Thoracic aorta (tissue), 2 donors: ENCODE measurements at regions not wholly inside any gene's neighbourhood (a gene's known extent, or its start where the extent isn't known, plus 50 kb on each side); places are given as distances from the start of the nearest gene placed in this dataset.

Experiments used
- ATAC-seq: fragments of 150-250 bp; one replicate; pipeline ENCODE4 v1.8.0; 2017; ENCODE audit warnings: low read depth; ENCODE audit not compliant: insufficient number of reproducible peaks, low FRiP score
- DNase-seq: peaks from one replicate; pipeline ENCODE4 v3.0.0-alpha.2; 2020; ENCODE audit warnings: low spot score
- H3K27ac ChIP-seq, 2 donors: fragments of 200-600 bp; sonication (generic); 1 replicate in 1 of 2; 2 replicates in 1 of 2; pipeline ENCODE4 v1.5.1; 2016; ENCODE audit warnings: mild to moderate bottlenecking in 2 of 2, moderate library complexity in 2 of 2
- H3K27me3 ChIP-seq: fragments of 200-600 bp; sonication (generic); replicated peaks from 2 replicates; pipeline ENCODE4 v1.6.0; 2016; ENCODE audit warnings: mild to moderate bottlenecking; ENCODE audit not compliant: insufficient read depth
- H3K36me3 ChIP-seq: fragments of 200-600 bp; sonication (generic); one replicate; pipeline ENCODE4 v1.5.1; 2016
- H3K4me1 ChIP-seq, 2 donors: fragments of 200-600 bp; sonication (generic); 1 replicate in 1 of 2; 2 replicates in 1 of 2; pipeline versions ENCODE4 v1.5.1 to v1.6.0; 2016; ENCODE audit warnings: low read depth in 2 of 2, mild to moderate bottlenecking in 1 of 2; ENCODE audit not compliant: control insufficient read depth in 1 of 2
- H3K4me3 ChIP-seq: fragments of 200-600 bp; sonication (generic); 2 replicates; pipeline ENCODE4 v1.5.1; 2016; ENCODE audit warnings: mild to moderate bottlenecking
- H3K9me3 ChIP-seq: fragments of 200-600 bp; sonication (generic); 2 replicates; pipeline ENCODE4 v1.5.1; 2016
- TF ChIP-seq, protein P1 (sequence below): fragments of 200-600 bp; sonication (generic); IDR thresholded peaks from one replicate; pipeline ENCODE4 v1.5.1; 2019; ENCODE audit warnings: antibody characterized with exemption

DNA sequence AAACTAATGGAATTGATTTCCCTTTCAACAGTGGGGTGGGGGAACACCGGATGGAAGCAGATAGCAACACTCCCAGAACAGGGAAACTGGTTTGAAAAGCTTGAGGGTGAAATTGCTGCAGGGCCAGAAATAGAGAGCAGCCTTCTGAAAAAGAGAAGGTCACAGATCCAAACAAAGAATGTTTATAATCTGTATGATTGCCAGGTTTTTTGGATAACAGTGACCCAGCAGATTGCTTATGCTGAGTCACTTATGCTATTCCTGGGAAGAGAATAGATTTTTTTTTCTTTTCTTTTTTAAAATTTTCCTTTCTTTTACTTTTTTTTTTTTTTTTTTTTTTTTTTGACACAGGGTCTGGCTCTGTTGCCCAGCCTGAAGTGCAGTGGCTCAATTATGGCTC, 641.3 kb downstream of the KCNJ2 start:
- Histone ChIP-seq H3K9me3 (no peaks in the 10 kb centered on the region), H3K27ac (no peak overlapping the region), H3K4me1 (no peaks in the 10 kb centered on the region), H3K4me3 (no peak overlapping the region), H3K27me3 (no peaks in the 10 kb centered on the region), H3K36me3 (no peaks in the 10 kb centered on the region)
- DNase-seq: no peak
- no peak for ATAC-seq
- TF ChIP-seq, protein P1, sequence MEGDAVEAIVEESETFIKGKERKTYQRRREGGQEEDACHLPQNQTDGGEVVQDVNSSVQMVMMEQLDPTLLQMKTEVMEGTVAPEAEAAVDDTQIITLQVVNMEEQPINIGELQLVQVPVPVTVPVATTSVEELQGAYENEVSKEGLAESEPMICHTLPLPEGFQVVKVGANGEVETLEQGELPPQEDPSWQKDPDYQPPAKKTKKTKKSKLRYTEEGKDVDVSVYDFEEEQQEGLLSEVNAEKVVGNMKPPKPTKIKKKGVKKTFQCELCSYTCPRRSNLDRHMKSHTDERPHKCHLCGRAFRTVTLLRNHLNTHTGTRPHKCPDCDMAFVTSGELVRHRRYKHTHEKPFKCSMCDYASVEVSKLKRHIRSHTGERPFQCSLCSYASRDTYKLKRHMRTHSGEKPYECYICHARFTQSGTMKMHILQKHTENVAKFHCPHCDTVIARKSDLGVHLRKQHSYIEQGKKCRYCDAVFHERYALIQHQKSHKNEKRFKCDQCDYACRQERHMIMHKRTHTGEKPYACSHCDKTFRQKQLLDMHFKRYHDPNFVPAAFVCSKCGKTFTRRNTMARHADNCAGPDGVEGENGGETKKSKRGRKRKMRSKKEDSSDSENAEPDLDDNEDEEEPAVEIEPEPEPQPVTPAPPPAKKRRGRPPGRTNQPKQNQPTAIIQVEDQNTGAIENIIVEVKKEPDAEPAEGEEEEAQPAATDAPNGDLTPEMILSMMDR: no peak

DNA sequence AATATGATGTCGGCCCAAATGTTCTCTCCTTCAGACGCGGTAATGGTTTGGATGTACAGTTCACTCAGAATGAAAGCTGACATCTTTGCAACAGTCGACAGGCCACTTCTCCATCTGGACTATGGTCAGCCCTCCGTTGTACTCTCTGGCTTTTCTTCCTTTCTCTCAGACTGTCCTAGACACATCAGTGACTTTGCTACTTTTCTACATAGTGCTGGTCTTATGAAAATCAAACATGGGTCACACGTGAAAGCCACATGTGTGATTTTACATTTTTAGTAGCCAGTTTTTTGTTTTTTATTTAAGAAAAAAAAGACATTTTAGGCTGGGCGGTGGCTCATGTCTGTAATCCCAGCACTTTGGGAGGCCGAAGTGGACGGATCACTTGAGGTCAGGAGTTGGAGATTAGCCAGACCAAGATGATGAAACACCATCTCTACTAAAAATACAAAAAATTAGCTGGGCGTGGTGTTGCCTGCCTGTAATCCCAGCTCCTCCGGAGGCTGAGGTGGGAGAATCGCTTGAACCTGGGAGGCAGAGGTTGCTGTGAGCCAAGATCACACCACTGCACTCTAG, 644.1 kb downstream of the KCNJ2 start:
- Histone ChIP-seq H3K36me3 (no peaks in the 10 kb centered on the region), H3K4me3 (no peak overlapping the region), H3K9me3 (no peaks in the 10 kb centered on the region), H3K27ac (no peak overlapping the region), H3K27me3 (no peaks in the 10 kb centered on the region), H3K4me1 (no peaks in the 10 kb centered on the region)
- TF ChIP-seq, protein P1: no peak
- no peak for ATAC-seq
- no peak for DNase-seq

DNA sequence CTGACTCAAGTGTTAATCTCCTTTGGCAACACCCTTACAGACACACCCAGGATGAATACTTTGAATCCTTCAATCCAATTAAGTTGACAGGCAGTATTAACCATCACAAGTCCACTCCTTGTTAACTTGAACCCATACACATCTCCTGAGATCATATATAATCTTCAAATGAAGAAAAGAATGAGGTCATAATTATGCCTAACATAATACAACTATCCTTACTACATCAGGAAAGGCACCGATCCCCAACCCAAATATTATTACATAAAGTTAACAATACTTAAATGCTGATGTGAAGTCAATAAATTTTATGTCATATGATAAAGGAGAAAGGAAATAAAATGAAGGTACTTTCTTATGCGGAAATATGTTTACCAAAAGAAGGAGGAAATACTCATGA, 649.9 kb downstream of the KCNJ2 start:
- TF ChIP-seq, protein P1: no peak
- ATAC-seq (no peak), DNase-seq (no peak)
- no peak overlapping the region for H3K4me3 ChIP-seq
- no peak overlapping the region for H3K27ac ChIP-seq
- H3K4me1 ChIP-seq: no peaks in the 10 kb centered on the region
- no peaks in the 10 kb centered on the region for H3K36me3 ChIP-seq
- H3K27me3 ChIP-seq: no peaks in the 10 kb centered on the region
- H3K9me3 ChIP-seq: no peaks in the 10 kb centered on the region

DNA sequence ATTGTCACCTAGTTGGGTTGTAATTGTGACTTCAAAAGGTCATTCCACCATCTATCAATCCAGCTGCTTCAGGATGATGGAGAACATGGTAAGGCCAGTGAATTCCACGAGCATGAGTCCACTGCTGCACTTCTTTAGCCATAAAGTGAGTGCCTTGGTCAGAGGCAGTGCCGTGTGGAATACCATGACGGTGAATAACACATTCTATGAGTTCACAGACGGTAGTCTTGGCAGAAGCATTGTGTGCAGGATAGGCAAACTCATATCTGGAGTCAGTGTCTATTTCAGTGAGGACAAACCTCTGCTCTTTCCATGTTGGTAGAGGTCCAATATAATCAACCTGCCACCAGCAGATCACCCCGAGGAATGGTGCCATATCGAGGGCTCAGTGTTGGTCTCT, 650.9 kb downstream of the KCNJ2 start:
- Histone ChIP-seq H3K27me3 (no peaks in the 10 kb centered on the region), H3K4me1 (no peaks in the 10 kb centered on the region), H3K27ac (no peak overlapping the region), H3K9me3 (no peaks in the 10 kb centered on the region), H3K4me3 (no peak overlapping the region), H3K36me3 (no peaks in the 10 kb centered on the region)
- DNase-seq (no peak), ATAC-seq (no peak)
- TF ChIP-seq, protein P1: no peak

DNA sequence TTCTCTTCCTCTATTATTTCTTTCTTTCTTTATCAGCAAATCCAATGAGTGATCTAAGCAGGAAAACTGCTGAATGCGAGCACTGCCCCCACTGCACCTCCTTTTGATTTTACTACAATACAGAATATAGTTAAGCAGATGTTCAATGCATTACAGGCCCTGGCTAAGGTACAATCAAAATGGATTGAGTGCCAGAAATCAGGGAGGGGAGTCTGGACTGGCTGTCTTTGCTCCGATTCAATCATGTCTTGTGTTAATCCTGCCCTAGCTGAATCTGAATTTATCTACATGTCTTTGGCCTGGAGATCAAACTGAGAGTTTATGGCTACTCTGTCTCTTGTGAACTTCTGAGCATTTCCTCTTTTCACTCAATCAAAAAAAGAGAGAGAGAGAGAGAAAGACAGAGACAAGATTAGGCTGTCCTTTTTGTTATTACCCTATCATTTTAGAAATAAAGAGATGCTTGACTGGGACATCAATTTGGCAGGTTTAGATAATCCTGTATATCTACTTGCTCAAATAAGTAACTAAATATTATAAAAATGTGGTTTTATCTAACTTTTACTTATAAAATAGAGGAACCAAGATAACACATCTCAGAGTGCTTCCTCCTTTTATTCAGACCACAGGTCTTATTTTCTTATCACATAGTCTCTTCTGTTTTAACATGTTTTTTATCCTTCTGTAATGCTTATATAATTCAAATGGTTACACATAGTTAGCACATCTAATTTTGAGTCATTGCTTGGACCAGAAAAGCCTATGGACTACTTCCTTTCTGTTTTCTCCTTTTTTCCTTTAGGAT, 656.2 kb downstream of the KCNJ2 start:
- Histone ChIP-seq H3K27me3 (no peaks in the 10 kb centered on the region), H3K27ac (no peak overlapping the region), H3K9me3 (no peaks in the 10 kb centered on the region), H3K4me1 (no peaks in the 10 kb centered on the region), H3K36me3 (no peaks in the 10 kb centered on the region), H3K4me3 (no peak overlapping the region)
- TF ChIP-seq, protein P1: no peak
- ATAC-seq: no peak
- DNase-seq: no peak
